Brain microvascular endothelial cell (primary cell): ENCODE measurements at regions not wholly inside any gene's neighbourhood (a gene's known extent, or its start where the extent isn't known, plus 50 kb on each side); places are given as distances from the start of the nearest gene placed in this dataset.

Experiments used
- DNase-seq: peaks from one replicate; pipeline ENCODE4 v3.0.0-alpha.2; 2020
- H3K27ac ChIP-seq: fragments of 250-450 bp; sonication (Bioruptor Pico); 2 replicates; pipeline ENCODE4 v1.5.1; 2020; ENCODE audit warnings: mild to moderate bottlenecking, moderate library complexity
- H3K27me3 ChIP-seq: fragments of 250-450 bp; sonication (Bioruptor Pico); replicated peaks from 2 replicates; pipeline ENCODE4 v1.5.1; 2020; ENCODE audit warnings: mild to moderate bottlenecking
- H3K36me3 ChIP-seq: fragments of 250-450 bp; sonication (Bioruptor Pico); replicated peaks from 2 replicates; pipeline ENCODE4 v1.5.1; 2020; ENCODE audit warnings: mild to moderate bottlenecking
- H3K4me3 ChIP-seq: 2 replicates; pipeline ENCODE4 v1.5.1; 2011; ENCODE audit warnings: low read depth, mild to moderate bottlenecking, control low read depth, low read length, moderate library complexity
- in situ Hi-C: cut with HindIII; loops from 2 replicates; pipeline ENCODE4 v1.10.0; 2017; ENCODE audit warnings: low sequenced_read_pairs, low pct_ligation_motif_present
- TF ChIP-seq, protein P1 (sequence below): IDR thresholded peaks from 2 replicates; pipeline ENCODE4 v1.5.1; 2011; ENCODE audit warnings: low read depth, mild to moderate bottlenecking, moderate library complexity, low read length, control low read depth, inconsistent platforms; ENCODE audit errors: missing control alignments

DNA sequence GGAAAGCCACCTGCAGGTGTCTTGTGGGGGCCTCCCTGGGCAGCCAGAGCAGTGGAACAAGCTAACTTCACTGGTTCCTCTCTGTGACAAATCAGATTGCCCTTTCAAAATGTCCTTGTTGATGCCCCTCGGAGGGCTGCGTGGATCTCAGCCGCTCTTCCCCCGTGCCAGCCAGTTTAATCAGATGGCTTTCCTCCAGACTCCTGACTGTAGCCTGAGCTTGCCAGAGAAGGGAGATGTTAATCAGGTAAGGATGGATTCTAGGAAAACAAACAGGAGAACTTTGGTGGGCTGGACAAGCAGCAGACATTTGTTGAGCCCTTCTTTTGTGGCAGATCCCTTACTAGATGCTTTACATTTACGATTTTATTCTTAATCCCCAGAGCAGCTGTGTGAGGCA lies 88.2 kb downstream of the DMRTA2 start:
- in situ Hi-C loops, result no loop called here
- H3K27ac ChIP-seq, result no peak overlapping the region

DNA sequence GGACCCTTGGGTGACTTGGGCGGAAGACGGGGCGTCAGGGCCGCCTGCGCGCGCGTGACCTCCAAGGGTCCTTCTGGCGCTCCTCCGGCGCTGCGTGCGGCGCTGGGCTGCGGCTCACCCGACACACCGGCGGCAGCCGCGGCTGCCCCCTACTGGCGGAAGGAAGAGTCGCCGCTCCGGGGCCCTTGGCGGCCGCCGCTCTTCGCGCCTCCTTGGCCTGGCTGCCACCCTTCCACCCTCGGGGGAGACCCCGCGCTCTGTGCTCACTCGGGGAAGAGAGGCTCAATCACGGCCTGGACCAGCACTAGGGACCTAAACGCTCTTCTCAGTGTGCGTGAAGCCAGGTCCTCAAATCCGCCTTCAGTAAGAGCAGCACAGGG lies 89.7 kb downstream of the DMRTA2 start:
- no peaks in the 10 kb centered on the region for H3K36me3 ChIP-seq
- in situ Hi-C loops, result no loop called here
- TF ChIP-seq, protein P1, sequence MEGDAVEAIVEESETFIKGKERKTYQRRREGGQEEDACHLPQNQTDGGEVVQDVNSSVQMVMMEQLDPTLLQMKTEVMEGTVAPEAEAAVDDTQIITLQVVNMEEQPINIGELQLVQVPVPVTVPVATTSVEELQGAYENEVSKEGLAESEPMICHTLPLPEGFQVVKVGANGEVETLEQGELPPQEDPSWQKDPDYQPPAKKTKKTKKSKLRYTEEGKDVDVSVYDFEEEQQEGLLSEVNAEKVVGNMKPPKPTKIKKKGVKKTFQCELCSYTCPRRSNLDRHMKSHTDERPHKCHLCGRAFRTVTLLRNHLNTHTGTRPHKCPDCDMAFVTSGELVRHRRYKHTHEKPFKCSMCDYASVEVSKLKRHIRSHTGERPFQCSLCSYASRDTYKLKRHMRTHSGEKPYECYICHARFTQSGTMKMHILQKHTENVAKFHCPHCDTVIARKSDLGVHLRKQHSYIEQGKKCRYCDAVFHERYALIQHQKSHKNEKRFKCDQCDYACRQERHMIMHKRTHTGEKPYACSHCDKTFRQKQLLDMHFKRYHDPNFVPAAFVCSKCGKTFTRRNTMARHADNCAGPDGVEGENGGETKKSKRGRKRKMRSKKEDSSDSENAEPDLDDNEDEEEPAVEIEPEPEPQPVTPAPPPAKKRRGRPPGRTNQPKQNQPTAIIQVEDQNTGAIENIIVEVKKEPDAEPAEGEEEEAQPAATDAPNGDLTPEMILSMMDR, result peak; percentile 54
- no peak overlapping the region for H3K27ac ChIP-seq
- H3K4me3 ChIP-seq, result peak overlapping the region; percentile 54
- DNase-seq, result no peak
- peaks cover 2% of the 10 kb centered on the region for H3K27me3 ChIP-seq

More for the DNA sequence above, 88.2 kb downstream of the DMRTA2 start:
- Histone ChIP-seq H3K4me3 (no peak overlapping the region), H3K36me3 (no peaks in the 10 kb centered on the region), H3K27me3 (peaks cover 2% of the 10 kb centered on the region)
- DNase-seq, result no peak
- TF ChIP-seq, protein P1, result no peak

DNA sequence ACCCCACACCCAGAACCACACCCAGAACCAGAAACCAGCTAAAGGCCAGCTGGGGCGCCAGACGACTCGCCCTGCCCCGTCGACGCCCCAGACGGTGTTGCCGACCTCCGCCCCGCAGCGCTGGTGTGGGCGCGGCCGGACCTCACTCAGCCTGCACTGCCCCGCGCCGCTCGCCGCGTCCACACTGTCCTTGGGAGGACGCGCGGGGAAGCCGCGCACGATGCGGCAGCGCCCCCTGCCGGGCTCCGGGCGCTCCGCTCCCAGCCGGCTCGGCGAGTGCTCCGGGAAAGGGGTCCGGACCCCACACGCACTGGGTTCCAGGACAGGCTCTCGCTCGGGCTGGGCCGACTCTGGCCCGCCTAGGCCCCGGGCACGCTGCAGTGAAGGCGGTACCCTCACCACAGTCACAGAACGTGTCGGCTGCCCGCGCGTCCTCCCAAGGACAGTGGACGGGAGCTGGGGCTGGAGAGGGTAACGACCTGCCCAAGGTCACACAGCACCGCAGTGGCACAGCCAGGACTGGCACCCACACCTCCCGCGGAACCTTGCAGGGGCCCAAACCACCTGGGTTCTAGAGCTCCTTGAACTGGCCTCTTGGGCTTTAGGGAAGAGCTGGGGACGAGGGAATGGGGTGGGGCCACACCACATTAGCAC lies 90.2 kb downstream of the DMRTA2 start:
- peaks cover 2% of the 10 kb centered on the region for H3K27me3 ChIP-seq
- peak overlapping the region; percentile 54 for H3K4me3 ChIP-seq
- TF ChIP-seq, protein P1, result peak; percentile 53
- in situ Hi-C loops, result no loop called here
- H3K36me3 ChIP-seq, result no peaks in the 10 kb centered on the region
- DNase-seq, result peak; percentile 6
- no peak overlapping the region for H3K27ac ChIP-seq

DNA sequence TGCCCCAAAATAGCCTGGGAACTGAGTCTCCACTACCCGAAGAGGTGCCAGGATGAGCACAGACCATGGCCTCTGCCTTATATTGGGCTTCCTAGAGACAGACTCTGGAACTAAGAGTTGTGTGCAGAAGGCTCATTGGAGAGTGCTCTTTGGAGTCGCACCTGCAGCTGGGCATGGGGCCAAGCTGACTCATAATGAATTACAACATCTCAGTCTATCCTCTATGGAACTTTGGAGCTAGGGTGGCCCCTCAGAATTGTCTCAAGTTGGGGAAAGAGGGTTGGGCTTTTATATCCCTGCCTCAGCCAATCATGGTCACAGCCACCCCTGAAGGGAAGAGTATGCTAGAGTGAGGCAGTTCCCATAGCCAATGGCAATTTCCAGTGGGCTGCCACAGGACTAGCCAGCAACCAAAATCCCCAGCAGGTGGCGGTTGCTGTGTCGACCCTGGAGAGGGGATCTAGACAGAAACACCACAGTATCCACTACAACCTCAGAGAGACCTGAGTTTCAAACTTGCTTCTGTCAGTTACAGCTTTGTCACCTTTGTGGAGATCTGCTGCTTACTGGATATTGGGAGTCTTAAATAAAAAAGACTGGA lies 93.8 kb downstream of the DMRTA2 start:
- no peak overlapping the region for H3K4me3 ChIP-seq
- H3K36me3 ChIP-seq, result no peaks in the 10 kb centered on the region
- DNase-seq, result no peak
- H3K27me3 ChIP-seq, result peaks cover 2% of the 10 kb centered on the region
- TF ChIP-seq, protein P1, result no peak
- in situ Hi-C loops, result no loop called here
- H3K27ac ChIP-seq, result no peak overlapping the region

DNA sequence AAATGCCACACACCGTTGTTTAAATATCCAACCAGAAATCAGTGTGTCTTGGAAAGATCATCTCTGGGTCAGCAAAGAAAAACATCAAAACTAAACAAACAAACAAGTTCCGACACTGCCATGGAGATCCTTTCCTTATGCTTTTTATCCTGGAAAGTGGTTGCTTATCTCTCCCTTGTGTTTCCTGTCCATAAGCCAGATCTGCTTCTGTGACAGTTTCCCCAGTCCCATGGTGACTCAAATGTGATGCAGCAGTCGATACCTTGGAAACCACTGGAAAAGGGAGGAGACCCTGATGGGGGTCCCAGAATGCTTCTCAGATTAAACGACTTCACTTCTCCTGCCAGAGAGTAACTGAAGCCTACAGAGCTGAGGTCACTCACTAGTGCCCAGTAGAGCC lies 94.7 kb downstream of the DMRTA2 start:
- H3K4me3 ChIP-seq, result no peak overlapping the region
- TF ChIP-seq, protein P1, result no peak
- in situ Hi-C loops, result no loop called here
- H3K27me3 ChIP-seq, result peaks cover 2% of the 10 kb centered on the region
- DNase-seq, result no peak
- no peaks in the 10 kb centered on the region for H3K36me3 ChIP-seq
- no peak overlapping the region for H3K27ac ChIP-seq

DNA sequence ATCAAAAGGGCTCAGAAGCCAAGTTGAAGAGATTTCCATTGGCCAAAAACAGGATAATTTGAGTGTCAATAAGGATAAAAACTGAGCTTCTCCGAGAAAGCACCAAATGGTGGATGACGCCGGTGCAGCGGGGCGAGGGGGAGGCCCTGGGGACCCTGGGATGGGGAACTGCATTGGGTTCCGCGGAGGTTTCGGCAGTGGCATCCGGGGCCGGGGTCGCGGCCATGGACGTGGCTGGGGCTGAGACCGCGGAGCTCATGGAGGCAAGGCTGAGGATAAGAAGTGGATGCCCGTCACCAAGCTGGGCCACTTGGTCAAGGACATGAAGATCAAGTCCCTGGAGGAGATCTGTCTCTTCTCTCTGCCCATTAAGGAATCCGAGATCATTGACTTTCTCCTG lies 97.2 kb downstream of the DMRTA2 start:
- H3K36me3 ChIP-seq, result no peaks in the 10 kb centered on the region
- TF ChIP-seq, protein P1, result no peak
- in situ Hi-C loops, result no loop called here

More for the DNA sequence above, 97.2 kb downstream of the DMRTA2 start:
- Histone ChIP-seq H3K27me3 (no peaks in the 10 kb centered on the region), H3K27ac (no peak overlapping the region), H3K4me3 (no peak overlapping the region)
- DNase-seq, result no peak
